ENCODE measurements at regions not wholly inside any gene's neighbourhood (a gene's known extent, or its start where the extent isn't known, plus 50 kb on each side); places are given as distances from the start of the nearest gene placed in this dataset.

- TF ChIP-seq CTCF (IDR thresholded peaks at IDR 0.05) (no peak), EP300 (IDR thresholded peaks at IDR 0.05) (no peak), POLR2A (IDR thresholded peaks at IDR 0.05) (no peak)
Measured at GRCh38 chr3:64825404-64826120, 137.8 kb upstream of the ADAMTS9 start.

All from ovary (tissue), 3 donors.